Panc1 (cell line): ENCODE measurements at regions not wholly inside any gene's neighbourhood (a gene's known extent, or its start where the extent isn't known, plus 50 kb on each side); places are given as distances from the start of the nearest gene placed in this dataset.

Experiments
- ATAC-seq: fragments of 200-7000 bp; cut with Tn5 transposase; 2 replicates; pipeline ENCODE4 v1.9.1; 2020; ENCODE audit warnings: mild to moderate bottlenecking, moderate library complexity
- BruUV-seq: library from RNA; stranded (reverse); fragments of 400-500 nt; replicated peaks from 2 replicates; lab custom pipeline; 2021; lab: Mats Ljungman, UMichigan
- CTCF ChIA-PET: fragments of 300-600 bp; sonication (Branson Sonifier 250); formaldehyde crosslinking; loops from one replicate; lab custom pipeline; 2022; ENCODE audit warnings: antibody characterized with exemption; lab: Charles Lee
- POLR2A ChIA-PET: fragments of 300-600 bp; sonication (Branson Sonifier 250); formaldehyde crosslinking; loops from one replicate; lab custom pipeline; 2022; ENCODE audit warnings: antibody characterized with exemption; lab: Charles Lee
- DNase-seq: peaks from one replicate; pipeline ENCODE4 v3.0.0-alpha.2; 2010; ENCODE audit warnings: low read depth, low spot score
- H3K27ac ChIP-seq: 2 replicates; pipeline ENCODE4 v1.5.1; 2011; ENCODE audit warnings: mild to moderate bottlenecking, low read length, inconsistent platforms
- H3K27me3 ChIP-seq: fragments of 200-500 bp; sonication (Bioruptor generic); 2 replicates; pipeline ENCODE4 v1.6.0; 2014; ENCODE audit warnings: low read length, inconsistent platforms; ENCODE audit not compliant: control insufficient read depth, insufficient read depth
- H3K36me3 ChIP-seq: fragments of 200-500 bp; sonication (Bioruptor generic); 2 replicates; pipeline ENCODE4 v1.5.1; 2014; ENCODE audit warnings: inconsistent platforms, mild to moderate bottlenecking, low read length, moderate library complexity; ENCODE audit not compliant: control insufficient read depth, insufficient read depth
- H3K4me1 ChIP-seq: 2 replicates; pipeline ENCODE4 v1.5.1; 2011; ENCODE audit warnings: inconsistent platforms, mild to moderate bottlenecking, low read length, moderate library complexity; ENCODE audit not compliant: control insufficient read depth, insufficient read depth
- H3K4me3 ChIP-seq, 2 experiments: 2 replicates each; pipeline ENCODE4 v1.5.1; 2011 to 2012; ENCODE audit warnings: low read depth in 2 of 2, low read length in 2 of 2, mild to moderate bottlenecking in 2 of 2, inconsistent platforms in 1 of 2, moderate library complexity in 1 of 2
- H3K9me3 ChIP-seq: fragments of 200-500 bp; sonication (Bioruptor generic); 2 replicates; pipeline ENCODE4 v1.5.1; 2014; ENCODE audit warnings: low read depth, mild to moderate bottlenecking, inconsistent platforms, low read length, moderate library complexity; ENCODE audit not compliant: control insufficient read depth, insufficient read depth
- CTCF ChIP-seq: fragments of 450-650 bp; IDR thresholded peaks from 2 replicates; pipeline ENCODE4 v1.5.1; 2017; ENCODE audit warnings: mild to moderate bottlenecking
- POLR2AphosphoS5 ChIP-seq: IDR thresholded peaks from 2 replicates; pipeline ENCODE4 v1.6.1; 2012; ENCODE audit warnings: mild to moderate bottlenecking, low read depth, low read length, moderate library complexity
- REST ChIP-seq, 2 experiments: IDR thresholded peaks; 2 replicates each; pipeline ENCODE4 v1.6.1; 2011 to 2012; ENCODE audit warnings: low read depth in 2 of 2, control low read depth in 1 of 2, low read length in 1 of 2, mild to moderate bottlenecking in 1 of 2, moderate library complexity in 1 of 2; ENCODE audit not compliant: insufficient read depth in 1 of 2
- SIN3A ChIP-seq: IDR thresholded peaks from 2 replicates; pipeline ENCODE4 v1.6.1; 2012; ENCODE audit warnings: low read depth, mild to moderate bottlenecking, low read length, moderate library complexity, borderline replicate concordance; ENCODE audit not compliant: insufficient read depth
- TCF7L2 ChIP-seq: IDR thresholded peaks from 2 replicates; pipeline ENCODE4 v1.6.1; 2011; ENCODE audit warnings: mild to moderate bottlenecking, low read depth, low read length, inconsistent platforms
- in situ Hi-C: cut with HindIII; loops from 2 replicates; pipeline ENCODE4 v1.10.0; 2016; ENCODE audit warnings: low sequenced_read_pairs, low pct_unique_long_range_greater_than_20kb
- intact Hi-C: fragments of 100-400 bp; cut with micrococcal nuclease; formaldehyde crosslinking; loops from one replicate; pipeline ENCODE4 v1.10.0; 2022; ENCODE audit not compliant: unreplicated experiment

- ATAC-seq: no peak
- POLR2A ChIA-PET: no interaction called here
- Histone ChIP-seq H3K36me3 (no peaks in the 10 kb centered on the region), H3K27me3 (no peaks in the 10 kb centered on the region; the same call in 1 of the 2 replicates), H3K4me3 (no peak overlapping the region), H3K27ac (no peak overlapping the region), H3K9me3 (no peaks in the 10 kb centered on the region), H3K4me1 (no peaks in the 10 kb centered on the region)
- in situ Hi-C loops: no loop called here
- no peak for TF ChIP-seq SIN3A
- TF ChIP-seq POLR2AphosphoS5: no peak
- no peak for TF ChIP-seq CTCF
- TF ChIP-seq REST (IDR thresholded peaks at IDR 0.05; ENCODE audit: insufficient read depth in 1 of 2, low read depth in 2 of 2, low read length in 1 of 2): no peak
- no peak for TF ChIP-seq TCF7L2
- CTCF ChIA-PET: no interaction called here
- no peak for DNase-seq
- BruUV-seq: no TSS peak
- intact Hi-C loops: no loop called here
Observed at GRCh38 chr7:25521236-25521635, 292.9 kb upstream of the NPVF start.

GRCh38 chr7:25522727-25523126, 294.4 kb upstream of the NPVF start:
- no TSS peak for BruUV-seq
- H3K9me3 ChIP-seq: no peaks in the 10 kb centered on the region
- in situ Hi-C loops (no loop called here), intact Hi-C loops (no loop called here)
- no peaks in the 10 kb centered on the region for H3K36me3 ChIP-seq
- ATAC-seq (no peak), DNase-seq (no peak)
- no peak overlapping the region for H3K4me3 ChIP-seq
- H3K27me3 ChIP-seq: peaks cover 2% of the 10 kb centered on the region
- H3K4me1 ChIP-seq: no peaks in the 10 kb centered on the region
- no peak overlapping the region for H3K27ac ChIP-seq
- ChIA-PET CTCF (no interaction called here), POLR2A (no interaction called here)
- TF ChIP-seq REST (IDR thresholded peaks at IDR 0.05; ENCODE audit: insufficient read depth in 1 of 2, low read depth in 2 of 2, low read length in 1 of 2): no peak
- TF ChIP-seq POLR2AphosphoS5: no peak
- no peak for TF ChIP-seq TCF7L2
- TF ChIP-seq SIN3A: no peak
- TF ChIP-seq CTCF: no peak
